WTC11 (cell line): ENCODE measurements at regions not wholly inside any gene's neighbourhood (a gene's known extent, or its start where the extent isn't known, plus 50 kb on each side); places are given as distances from the start of the nearest gene placed in this dataset.

Experiments
- ATAC-seq: fragments of 200-7000 bp; cut with Tn5 transposase; 2 replicates; pipeline ENCODE4 v1.10.0; 2021; ENCODE audit warnings: mild to moderate bottlenecking, moderate library complexity
- CTCF ChIA-PET: fragments of 300-600 bp; sonication (Branson Sonifier 250); formaldehyde crosslinking; loops from one replicate; lab custom pipeline; 2021; ENCODE audit warnings: antibody characterized with exemption; lab: Charles Lee
- POLR2A ChIA-PET: fragments of 350-600 bp; sonication (Branson Sonifier 250); formaldehyde crosslinking; loops from one replicate; lab custom pipeline; 2021; ENCODE audit warnings: antibody characterized with exemption; lab: Charles Lee
- DNase-seq: peaks from one replicate; pipeline ENCODE4 v3.0.0; 2021; ENCODE audit warnings: low spot score
- H3K27ac Mint-ChIP-seq: 2 replicates; pipeline ENCODE4 v1.8.0; 2021; ENCODE audit warnings: mixed read lengths
- H3K27me3 Mint-ChIP-seq: 2 replicates; pipeline ENCODE4 v1.8.0; 2021; ENCODE audit warnings: low read depth, mild to moderate bottlenecking, moderate library complexity, mixed read lengths
- H3K36me3 Mint-ChIP-seq: 2 replicates; pipeline ENCODE4 v1.8.0; 2021; ENCODE audit warnings: mixed read lengths
- H3K4me1 Mint-ChIP-seq: 2 replicates; pipeline ENCODE4 v1.8.0; 2022; ENCODE audit warnings: mixed read lengths
- H3K4me3 Mint-ChIP-seq: 2 replicates; pipeline ENCODE4 v1.8.0; 2021; ENCODE audit warnings: mild to moderate bottlenecking, moderate library complexity, mixed read lengths
- H3K9me3 Mint-ChIP-seq: 2 replicates; pipeline ENCODE4 v1.8.0; 2021; ENCODE audit warnings: mixed read lengths
- ATF6 ChIP-seq: sonication (generic); formaldehyde crosslinking; IDR thresholded peaks from 2 replicates; pipeline ENCODE4 v1.8.1; 2023; ENCODE audit warnings: mild to moderate bottlenecking, missing genetic modification reagents
- CBFB ChIP-seq: sonication (generic); formaldehyde crosslinking; IDR thresholded peaks from 2 replicates; pipeline ENCODE4 v1.8.1; 2022; ENCODE audit warnings: mild to moderate bottlenecking, low read depth, missing genetic modification reagents
- CREM ChIP-seq: sonication (generic); formaldehyde crosslinking; IDR thresholded peaks from 2 replicates; pipeline ENCODE4 v1.8.1; 2022; ENCODE audit warnings: mild to moderate bottlenecking, missing genetic modification reagents, moderate library complexity
- E2F4 ChIP-seq: sonication (generic); formaldehyde crosslinking; IDR thresholded peaks from 2 replicates; pipeline ENCODE4 v1.8.1; 2022; ENCODE audit warnings: low read depth, mild to moderate bottlenecking, moderate library complexity, missing genetic modification reagents, borderline replicate concordance
- FOXJ3 ChIP-seq: sonication (generic); formaldehyde crosslinking; IDR thresholded peaks from 2 replicates; pipeline ENCODE4 v1.9.0; 2021; ENCODE audit warnings: missing genetic modification reagents, mild to moderate bottlenecking, borderline replicate concordance
- JAZF1 ChIP-seq: fragments of 250-450 bp; sonication (Bioruptor Pico); IDR thresholded peaks from 2 replicates; pipeline ENCODE4 v1.9.0; 2021; ENCODE audit warnings: moderate library complexity, mild to moderate bottlenecking, inconsistent platforms
- JUN ChIP-seq: sonication (generic); formaldehyde crosslinking; IDR thresholded peaks from 2 replicates; pipeline ENCODE4 v1.8.0; 2023; ENCODE audit warnings: mild to moderate bottlenecking, missing genetic modification reagents
- KAT7 ChIP-seq: sonication (generic); formaldehyde crosslinking; IDR thresholded peaks from 2 replicates; pipeline ENCODE4 v1.8.1; 2023; ENCODE audit warnings: missing genetic modification reagents, mild to moderate bottlenecking, borderline replicate concordance
- MLX ChIP-seq: sonication (generic); formaldehyde crosslinking; IDR thresholded peaks from 2 replicates; pipeline ENCODE4 v1.8.1; 2023; ENCODE audit warnings: mild to moderate bottlenecking, missing genetic modification reagents, moderate library complexity
- NFYB ChIP-seq: sonication (generic); formaldehyde crosslinking; conservative IDR thresholded peaks from 2 replicates; pipeline ENCODE4 v1.8.0; 2022; ENCODE audit warnings: low read depth, missing genetic modification reagents
- NR3C1 ChIP-seq: sonication (generic); formaldehyde crosslinking; conservative IDR thresholded peaks from 2 replicates; pipeline ENCODE4 v1.8.1; 2023; ENCODE audit warnings: low read depth, mild to moderate bottlenecking, missing genetic modification reagents
- PRRX2 ChIP-seq: fragments of 250-450 bp; sonication (Bioruptor Pico); IDR thresholded peaks from 2 replicates; pipeline ENCODE4 v1.8.0; 2021; ENCODE audit warnings: mild to moderate bottlenecking
- RORB ChIP-seq: fragments of 250-450 bp; sonication (Bioruptor Pico); IDR thresholded peaks from 2 replicates; pipeline ENCODE4 v1.9.0; 2021; ENCODE audit warnings: mild to moderate bottlenecking
- SMAD3 ChIP-seq: sonication (generic); formaldehyde crosslinking; IDR thresholded peaks from 2 replicates; pipeline ENCODE4 v1.8.0; 2022; ENCODE audit warnings: missing genetic modification reagents, mild to moderate bottlenecking, borderline replicate concordance
- ZNF219 ChIP-seq: sonication (generic); formaldehyde crosslinking; IDR thresholded peaks from 2 replicates; pipeline ENCODE4 v1.8.0; 2023; ENCODE audit warnings: missing genetic modification reagents, mild to moderate bottlenecking, borderline replicate concordance
- ZNF263 ChIP-seq: sonication (generic); formaldehyde crosslinking; IDR thresholded peaks from 2 replicates; pipeline ENCODE4 v1.8.1; 2022; ENCODE audit warnings: low read depth, mild to moderate bottlenecking, moderate library complexity, missing genetic modification reagents
- TF ChIP-seq, protein P1 (sequence below): sonication (generic); formaldehyde crosslinking; IDR thresholded peaks from 2 replicates; pipeline ENCODE4 v1.8.1; 2023; ENCODE audit warnings: mild to moderate bottlenecking, moderate library complexity, missing genetic modification reagents
- TF ChIP-seq, protein P2 (sequence below): fragments of 250-450 bp; sonication (Bioruptor Pico); conservative IDR thresholded peaks from 2 replicates; pipeline ENCODE4 v1.9.0; 2021; ENCODE audit warnings: mild to moderate bottlenecking

DNA sequence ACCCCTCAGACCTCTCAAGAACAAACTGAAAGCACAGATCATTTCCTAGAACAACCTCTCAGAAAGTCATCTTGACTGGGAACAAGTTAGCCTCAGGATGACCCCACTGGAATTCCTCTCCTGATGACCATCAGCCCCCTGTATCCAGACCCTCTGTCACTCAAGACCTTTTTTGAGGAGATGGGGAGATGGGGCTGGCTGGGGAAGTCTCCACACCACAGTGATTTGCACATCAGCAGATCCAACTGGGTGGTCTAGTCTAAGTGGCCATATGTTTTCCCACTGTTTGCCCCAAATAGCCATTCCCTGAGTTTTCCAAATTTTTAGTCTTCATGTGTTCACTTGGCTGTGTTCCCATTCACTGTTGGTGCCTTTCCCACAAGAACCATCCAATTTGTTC lies 452.4 kb upstream of the NPVF start:
- DNase-seq (no peak), ATAC-seq (no peak)
- ChIA-PET CTCF (no interaction called here), POLR2A (no interaction called here)
- 0 out of 2 replicates have a peak, but pooled peaks cover under 1% of the 10 kb centered on the region for H3K4me1 Mint-ChIP-seq
- no peak for TF ChIP-seq ZNF219
- no peaks in the 10 kb centered on the region for H3K27me3 Mint-ChIP-seq
- H3K27ac Mint-ChIP-seq: no peak overlapping the region
- 0 out of 2 replicates have a peak, but pooled peaks cover 3% of the 10 kb centered on the region for H3K9me3 Mint-ChIP-seq
- no peaks in the 10 kb centered on the region for H3K36me3 Mint-ChIP-seq
- H3K4me3 Mint-ChIP-seq: no peak overlapping the region

DNA sequence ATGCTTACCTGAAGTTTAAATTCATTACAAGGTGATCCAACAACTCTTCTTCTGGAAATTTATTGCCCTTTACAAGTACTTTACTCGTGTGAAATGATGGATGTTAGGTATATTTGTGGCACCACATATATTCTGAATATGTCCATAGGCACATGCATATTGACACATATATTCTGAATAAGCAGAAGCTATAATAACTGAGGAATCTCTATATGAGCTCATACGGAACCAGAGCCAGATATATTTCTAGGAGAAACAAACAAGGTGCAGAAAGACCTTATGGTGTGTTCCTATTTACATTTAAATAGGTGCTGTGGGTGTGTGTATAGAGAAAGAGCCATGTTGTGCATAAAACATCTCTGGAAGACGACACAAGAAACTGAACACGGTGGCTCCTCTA lies 456.1 kb upstream of the NPVF start:
- DNase-seq (no peak), ATAC-seq (no peak)
- Mint-ChIP-seq H3K27ac (no peak overlapping the region), H3K4me3 (no peak overlapping the region), H3K36me3 (no peaks in the 10 kb centered on the region), H3K9me3 (0 out of 2 replicates have a peak, but pooled peaks cover 3% of the 10 kb centered on the region), H3K4me1 (0 out of 2 replicates have a peak, but pooled peaks cover 3% of the 10 kb centered on the region), H3K27me3 (no peaks in the 10 kb centered on the region)
- POLR2A ChIA-PET: no interaction called here
- no peak for TF ChIP-seq NFYB
- no peak for TF ChIP-seq ZNF263 (CRISPR knock-in tag)
- no peak for TF ChIP-seq CREM (CRISPR knock-in tag)
- no peak for TF ChIP-seq ATF6 (CRISPR knock-in tag)
- TF ChIP-seq, protein P1, sequence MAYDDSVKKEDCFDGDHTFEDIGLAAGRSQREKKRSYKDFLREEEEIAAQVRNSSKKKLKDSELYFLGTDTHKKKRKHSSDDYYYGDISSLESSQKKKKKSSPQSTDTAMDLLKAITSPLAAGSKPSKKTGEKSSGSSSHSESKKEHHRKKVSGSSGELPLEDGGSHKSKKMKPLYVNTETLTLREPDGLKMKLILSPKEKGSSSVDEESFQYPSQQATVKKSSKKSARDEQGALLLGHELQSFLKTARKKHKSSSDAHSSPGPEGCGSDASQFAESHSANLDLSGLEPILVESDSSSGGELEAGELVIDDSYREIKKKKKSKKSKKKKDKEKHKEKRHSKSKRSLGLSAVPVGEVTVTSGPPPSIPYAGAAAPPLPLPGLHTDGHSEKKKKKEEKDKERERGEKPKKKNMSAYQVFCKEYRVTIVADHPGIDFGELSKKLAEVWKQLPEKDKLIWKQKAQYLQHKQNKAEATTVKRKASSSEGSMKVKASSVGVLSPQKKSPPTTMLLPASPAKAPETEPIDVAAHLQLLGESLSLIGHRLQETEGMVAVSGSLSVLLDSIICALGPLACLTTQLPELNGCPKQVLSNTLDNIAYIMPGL (CRISPR knock-in tag): no peak
- no peak for TF ChIP-seq MLX (CRISPR knock-in tag)
- no peak for TF ChIP-seq SMAD3 (CRISPR knock-in tag)
- no peak for TF ChIP-seq RORB (CRISPR knock-in tag)
- no peak for TF ChIP-seq CBFB (CRISPR knock-in tag)
- TF ChIP-seq KAT7 (CRISPR knock-in tag): no peak
- TF ChIP-seq, protein P2, sequence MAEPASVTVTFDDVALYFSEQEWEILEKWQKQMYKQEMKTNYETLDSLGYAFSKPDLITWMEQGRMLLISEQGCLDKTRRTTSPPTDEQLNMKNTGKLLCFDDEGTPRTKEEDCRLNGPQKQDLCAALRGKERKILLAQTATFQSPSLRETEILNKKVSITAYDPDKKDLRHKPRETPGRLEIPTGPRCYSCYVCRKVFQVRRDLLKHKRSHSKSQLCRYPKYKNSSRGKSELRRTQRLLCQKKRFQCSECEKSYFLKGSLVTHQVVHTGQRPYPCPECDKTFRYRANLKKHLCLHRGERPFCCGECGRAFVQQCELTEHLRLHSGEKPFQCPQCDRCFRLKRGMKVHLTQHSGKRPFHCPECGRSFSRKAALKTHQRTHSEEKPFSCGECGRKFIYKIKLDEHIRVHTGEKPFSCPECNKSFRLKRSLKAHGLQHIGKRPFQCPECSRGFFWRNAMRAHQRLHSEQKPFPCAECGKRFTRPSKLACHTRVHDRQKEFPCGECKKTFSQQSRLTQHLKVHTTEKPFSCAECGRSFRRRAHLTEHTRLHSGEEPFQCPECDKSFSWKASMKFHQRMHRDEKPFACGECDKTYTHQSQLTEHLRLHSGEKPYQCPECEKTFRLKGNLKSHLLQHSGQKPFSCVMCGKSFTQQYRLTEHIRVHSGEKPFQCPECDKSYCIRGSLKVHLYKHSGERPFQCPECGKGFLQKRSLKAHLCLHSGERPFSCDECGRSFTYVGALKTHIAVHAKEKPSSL: no peak
- no peak for TF ChIP-seq PRRX2 (CRISPR knock-in tag)
- no peak for TF ChIP-seq NR3C1 (CRISPR knock-in tag)
- TF ChIP-seq JAZF1: no peak
- no peak for TF ChIP-seq JUN
- no peak for TF ChIP-seq E2F4
- no peak for TF ChIP-seq FOXJ3 (CRISPR knock-in tag)
- CTCF ChIA-PET: interaction anchor here (0.6 kb wide), 1 partner anchor 467 kb away, joined by 3 read pairs; no protein-coding TSS in a partner anchor
